NCI-H345 treated with DMSO at 0.1 percent for 48 hours (cell line): ENCODE measurements at regions not wholly inside any gene's neighbourhood (a gene's known extent, or its start where the extent isn't known, plus 50 kb on each side); places are given as distances from the start of the nearest gene placed in this dataset.

Experiments
- DNase-seq: peaks from one replicate; lab custom pipeline; 2025; ENCODE audit not compliant: unreplicated experiment; lab: John Stamatoyannopoulos, UW

DNA sequence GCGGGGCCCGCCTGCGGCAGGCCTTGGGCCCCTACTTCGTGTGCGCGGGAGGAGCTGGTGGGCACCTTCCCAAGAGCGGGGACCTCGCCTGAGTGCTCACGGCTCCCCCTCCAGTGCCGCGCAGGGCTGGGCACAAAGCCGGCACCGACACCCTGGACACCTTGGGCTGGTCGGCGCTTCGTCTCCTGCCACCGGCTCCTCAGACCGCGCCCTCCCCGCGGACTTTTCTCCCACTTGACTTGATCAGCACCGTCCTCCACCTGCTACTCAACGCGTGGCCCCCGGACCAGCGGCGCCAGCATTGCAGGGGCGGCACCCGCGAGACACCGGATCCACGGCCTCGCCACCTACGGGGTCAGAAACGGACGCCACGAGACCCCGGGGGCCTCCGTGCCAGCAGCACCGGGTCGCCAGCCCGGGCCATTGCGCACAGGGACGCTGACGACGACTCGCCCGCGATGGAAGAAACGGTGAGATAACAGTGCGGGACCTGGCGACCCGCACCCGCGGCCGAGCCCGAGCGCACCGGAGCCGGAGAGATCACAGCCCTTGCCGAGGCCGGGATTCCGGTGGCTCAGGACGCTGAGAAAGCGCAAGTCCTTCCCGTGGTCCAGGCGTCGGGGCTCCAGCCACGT, 154.2 kb downstream of the DLL1 start:
- DNase-seq = no peak

DNA sequence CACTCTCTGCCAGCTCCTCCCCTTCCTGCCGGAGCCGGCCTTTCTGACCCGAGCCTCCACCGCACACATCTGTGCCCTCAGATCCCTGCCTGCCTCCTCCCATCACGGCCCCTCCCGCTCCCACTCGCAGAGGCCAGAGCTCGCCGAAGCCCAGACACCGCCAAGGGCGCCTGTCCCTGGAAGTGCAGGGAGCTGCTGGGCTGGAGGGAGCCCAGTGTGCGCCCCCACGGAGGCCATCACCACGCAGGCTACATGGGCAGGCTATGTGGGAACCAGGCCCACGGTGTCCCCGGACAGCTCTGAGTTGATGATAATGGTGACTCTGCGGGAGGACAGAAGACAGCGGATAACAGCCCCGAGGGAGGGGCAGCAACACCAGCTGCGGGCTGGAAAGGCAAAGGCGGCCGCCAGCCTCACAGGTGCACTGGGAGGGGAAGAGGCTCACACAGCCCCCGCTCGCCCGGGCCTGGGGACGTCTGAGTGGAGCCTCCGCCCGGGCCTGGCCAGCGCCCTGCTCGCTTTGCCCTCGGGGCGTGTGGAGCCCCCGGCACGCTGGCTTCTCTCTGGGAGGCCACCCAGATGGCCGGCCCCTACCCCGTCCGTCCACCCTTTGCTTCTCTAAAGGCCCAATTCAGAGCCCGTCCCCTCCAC, 154.9 kb downstream of the DLL1 start:
- no peak for DNase-seq

DNA sequence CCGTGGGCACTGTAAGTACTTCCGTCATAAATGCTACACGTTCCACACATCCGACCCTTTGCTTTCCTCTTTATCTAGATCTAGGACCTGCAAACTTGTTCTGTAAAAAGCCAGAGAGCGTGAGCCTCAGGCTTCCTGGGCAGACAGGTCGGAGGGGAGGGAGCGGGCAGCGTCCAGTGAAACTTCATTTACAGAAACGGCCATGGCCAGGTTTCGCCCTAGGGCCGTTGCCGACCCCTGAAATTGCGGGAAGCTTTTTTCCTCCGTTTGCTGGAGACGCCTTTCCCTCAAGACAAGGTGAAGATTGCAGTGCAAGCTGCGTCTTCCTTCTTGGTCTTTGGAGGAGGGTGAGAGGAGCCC, 155.4 kb downstream of the DLL1 start:
- no peak for DNase-seq

DNA sequence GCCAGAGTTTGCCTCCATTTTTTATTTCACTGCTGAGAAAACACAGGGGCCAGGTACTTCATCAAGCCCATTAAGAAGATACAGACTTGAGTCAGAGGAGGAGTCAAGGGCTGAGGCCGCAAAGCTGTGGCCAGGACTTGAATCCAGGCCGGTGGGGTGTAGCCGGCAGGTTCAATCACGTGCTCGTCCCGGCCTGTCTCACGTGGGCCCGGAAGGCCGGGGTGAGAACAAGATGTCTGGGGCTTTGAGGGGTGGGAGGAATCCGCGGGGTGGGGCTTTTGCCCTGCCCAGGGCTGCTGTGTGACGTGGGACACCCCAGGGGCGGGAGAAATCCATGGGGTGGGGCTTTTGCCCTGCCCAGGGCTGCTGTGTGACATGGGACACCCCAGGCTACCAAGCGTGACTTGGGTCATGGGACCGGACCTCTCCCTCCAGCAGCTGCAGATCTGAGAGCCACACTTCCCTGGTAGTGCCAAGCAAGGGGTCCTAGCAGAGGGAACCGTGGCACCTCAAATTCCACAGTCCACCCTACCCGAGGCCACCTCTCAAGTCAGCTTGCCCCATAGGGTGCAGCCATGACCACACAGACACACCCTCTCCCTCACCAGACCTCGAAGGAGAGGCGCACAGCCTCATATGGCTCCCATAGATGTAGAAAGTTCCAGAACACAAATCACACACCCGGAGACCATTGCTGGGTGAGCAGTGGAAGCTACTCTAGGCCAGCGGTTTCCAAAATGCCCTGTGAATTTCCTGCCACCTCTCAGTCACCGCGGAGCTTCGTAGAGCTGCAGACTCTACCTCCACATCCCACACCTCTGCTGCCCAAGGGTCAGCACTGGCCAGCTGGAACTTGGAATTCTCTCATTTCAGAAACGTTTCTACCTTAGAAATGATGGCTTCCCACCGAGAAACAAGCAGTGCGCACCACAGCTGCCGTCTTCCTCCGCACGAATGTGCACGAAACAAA, 156.1 kb downstream of the DLL1 start:
- DNase-seq = no peak

DNA sequence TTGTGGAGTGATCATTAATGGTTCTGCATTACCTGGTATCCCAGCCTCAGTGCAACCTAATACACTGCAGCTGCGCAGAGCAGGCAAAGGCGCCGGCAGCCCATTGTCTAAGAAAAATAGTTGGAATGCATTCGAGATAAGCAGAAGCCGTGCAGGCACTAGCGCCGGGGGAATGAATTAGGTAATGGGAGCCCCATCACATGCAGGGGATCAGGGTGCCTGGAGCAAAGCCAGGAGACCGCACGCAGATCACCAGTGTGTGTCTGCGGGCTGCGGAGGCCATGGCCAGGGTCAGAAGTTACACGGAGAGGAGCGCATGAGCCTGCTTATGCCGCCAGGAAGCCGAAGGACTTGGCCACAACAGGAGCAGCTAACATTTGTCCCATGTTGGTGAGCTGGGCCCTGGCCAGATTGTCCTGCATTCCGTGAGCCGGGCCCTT, 156.8 kb downstream of the DLL1 start:
- DNase-seq = no peak

DNA sequence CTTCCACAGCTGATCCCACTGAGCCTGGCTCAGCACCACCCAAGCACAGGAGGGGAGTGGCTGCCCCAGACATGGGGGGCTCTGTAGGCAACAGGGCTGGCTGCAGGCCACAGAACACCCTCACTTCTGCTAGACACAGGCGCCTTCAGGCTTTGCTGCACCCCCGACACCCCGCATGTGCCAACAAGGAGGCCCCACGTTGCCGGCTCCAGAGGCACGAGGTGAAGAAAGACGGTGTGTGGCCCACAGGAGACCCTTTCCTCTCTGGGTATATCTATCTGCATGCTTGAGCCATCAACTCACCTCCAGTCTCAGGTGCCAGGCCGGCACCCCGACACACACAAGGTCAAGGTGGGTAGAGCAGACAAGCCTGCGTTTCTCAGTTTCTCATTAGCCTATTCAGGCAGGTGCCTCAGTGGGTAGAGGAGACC, 158.3 kb downstream of the DLL1 start:
- no peak for DNase-seq

- DNase-seq = no peak
Observed at GRCh38 chr6:170132011-170132521, 158.8 kb downstream of the DLL1 start.

- DNase-seq = no peak
Observed at GRCh38 chr6:170131351-170131750, 159.5 kb downstream of the DLL1 start.

DNA sequence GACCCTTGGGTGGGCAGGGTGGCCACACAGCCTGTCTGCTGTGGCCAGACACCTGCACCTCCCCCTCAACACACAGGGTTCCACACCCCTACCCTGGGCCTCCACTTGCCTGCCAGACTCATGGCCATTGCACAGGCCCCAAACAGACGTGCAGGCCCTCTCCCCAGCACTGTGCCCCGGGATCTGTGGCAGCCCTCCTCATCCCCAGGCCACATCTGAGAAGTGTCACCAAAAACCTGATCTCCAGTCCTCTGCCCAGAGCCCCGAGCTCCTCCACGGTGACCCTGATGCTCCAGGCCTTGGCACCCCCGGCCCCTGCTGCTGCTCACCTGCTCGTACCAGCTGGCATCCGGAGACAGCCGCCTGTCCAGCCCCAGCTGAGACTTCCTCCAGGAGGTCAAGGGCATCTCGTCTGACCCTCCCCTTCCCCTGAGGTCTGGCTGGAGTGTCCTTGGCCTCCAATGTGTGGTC, 160.1 kb downstream of the DLL1 start:
- no peak for DNase-seq

DNA sequence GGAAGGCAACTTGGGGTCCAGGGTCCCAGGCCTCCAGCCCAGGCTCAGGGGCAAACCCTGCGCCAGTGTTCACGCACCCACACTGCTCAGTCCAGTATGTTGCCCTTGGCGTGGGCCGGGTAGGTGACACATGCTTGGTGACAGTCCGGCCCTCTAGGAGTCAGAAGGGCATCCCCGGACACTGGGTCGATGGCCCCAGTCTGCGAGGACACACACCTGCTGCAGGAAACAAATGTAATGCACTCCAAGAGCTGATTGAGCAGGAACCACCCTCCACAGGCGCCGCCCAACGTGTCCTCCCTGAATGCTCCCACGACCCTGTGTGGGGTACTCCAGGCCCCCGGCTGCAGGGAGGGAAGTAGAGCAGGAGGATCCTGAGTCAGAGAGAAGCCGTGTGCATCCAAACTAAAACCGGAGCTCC, 160.7 kb downstream of the DLL1 start:
- DNase-seq = no peak

- DNase-seq = peak; percentile 90
Observed at GRCh38 chr6:170129691-170130171, 161.1 kb downstream of the DLL1 start.

DNA sequence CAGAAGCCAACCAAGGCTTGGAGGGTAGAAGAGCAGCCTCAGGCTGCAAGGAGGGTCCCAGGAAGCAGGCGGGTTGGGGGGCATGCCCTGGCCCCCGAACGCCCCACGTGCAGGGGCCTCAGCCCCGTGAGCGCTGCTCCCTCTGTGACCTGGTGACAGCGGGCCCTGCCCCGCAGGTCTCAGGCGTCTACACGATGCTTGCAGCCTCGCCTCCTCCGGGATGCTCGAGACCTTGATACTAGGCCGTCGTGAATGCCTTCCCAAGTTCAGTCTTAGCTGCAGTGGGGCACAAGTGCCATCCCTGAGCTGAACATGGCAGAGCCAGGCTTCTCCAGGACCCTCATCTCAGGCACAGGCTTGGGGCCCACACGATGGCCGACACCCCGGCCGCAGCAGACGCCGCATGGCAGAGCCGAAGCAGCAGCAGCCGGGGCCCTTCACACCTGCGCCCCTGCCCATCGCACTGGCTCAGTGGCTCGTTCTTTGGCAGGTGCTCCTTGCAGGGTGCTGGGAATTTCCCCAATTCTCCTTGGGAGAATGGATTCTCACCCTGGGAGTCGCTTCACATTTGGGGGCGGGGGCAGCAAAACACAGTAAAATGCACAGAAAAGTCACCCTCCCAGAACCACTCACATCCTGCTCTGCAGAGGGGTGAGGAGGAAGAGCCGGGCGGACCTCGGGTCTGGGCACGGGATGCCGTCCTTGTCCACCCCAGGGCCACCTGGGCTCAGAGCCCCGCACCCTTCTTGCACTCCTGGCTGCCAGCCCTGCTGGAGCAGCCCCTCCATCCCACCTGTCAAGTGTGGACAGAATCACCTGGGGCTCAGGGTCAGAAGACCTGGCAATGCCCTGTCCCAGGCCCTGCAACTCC, 161.8 kb downstream of the DLL1 start:
- DNase-seq = no peak

DNA sequence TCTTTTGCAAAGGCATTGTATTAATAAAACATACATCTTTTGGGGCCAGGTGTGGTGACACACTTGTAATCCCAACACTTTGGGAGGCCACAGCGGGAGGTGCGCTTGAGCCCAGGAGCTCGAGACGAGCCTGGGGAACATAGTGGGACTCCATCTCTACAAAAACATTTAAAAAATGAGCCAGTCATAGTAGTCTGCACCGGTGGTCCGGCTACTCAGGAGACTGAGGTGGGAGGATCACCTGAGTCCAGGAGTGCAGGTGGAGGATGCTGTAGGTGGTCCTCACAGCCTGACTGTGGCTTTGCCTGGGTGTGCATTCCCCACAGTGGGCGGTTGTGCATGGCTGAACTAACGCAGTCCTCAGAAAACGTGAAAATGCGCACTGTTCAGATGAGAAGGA, 162.5 kb downstream of the DLL1 start:
- DNase-seq = no peak

- no peak for DNase-seq
Observed at GRCh38 chr6:170127151-170127550, 163.7 kb downstream of the DLL1 start.

DNA sequence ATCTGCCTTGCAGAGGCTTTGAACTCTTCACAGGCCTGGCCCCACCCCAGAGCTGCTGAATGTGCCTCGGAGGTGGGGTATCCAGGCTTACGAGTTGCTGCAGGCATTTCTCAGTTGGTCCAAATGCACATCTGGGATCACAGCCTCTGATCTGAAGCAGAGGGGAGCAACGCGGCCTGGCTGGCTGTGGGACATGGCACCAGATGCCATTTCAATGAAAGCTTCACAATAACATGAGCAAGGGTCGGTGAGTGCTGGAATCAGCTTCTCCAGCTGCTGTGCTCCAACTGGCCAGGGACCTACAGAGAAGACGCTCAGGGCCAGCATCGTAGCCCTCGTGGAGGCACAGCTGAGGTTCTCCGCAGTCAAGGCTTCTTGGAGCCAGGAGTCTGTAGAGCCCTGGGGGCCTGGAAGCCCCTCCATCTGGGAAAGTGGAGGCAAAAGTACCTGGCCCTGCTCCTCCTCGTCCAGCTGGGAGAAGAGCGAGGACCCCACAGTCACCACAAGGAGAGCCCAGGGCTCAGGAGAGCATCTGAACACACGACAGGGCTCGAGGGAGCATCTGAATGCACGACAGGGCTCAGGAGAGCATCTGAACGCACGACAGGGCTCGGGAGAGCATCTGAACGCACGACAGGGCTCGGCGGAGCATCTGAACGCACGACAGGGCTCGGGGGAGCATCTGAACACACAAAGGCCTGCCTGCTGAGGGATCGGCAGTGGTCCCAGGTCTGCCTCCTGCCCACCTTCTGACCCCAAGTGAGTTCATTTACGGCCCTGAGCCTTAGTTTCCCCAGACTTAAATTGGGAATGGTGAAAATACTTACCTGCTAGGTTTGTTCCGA, 165.2 kb downstream of the DLL1 start:
- no peak for DNase-seq

GRCh38 chr6:170124836-170125235, 166.0 kb downstream of the DLL1 start:
- DNase-seq = no peak

DNA sequence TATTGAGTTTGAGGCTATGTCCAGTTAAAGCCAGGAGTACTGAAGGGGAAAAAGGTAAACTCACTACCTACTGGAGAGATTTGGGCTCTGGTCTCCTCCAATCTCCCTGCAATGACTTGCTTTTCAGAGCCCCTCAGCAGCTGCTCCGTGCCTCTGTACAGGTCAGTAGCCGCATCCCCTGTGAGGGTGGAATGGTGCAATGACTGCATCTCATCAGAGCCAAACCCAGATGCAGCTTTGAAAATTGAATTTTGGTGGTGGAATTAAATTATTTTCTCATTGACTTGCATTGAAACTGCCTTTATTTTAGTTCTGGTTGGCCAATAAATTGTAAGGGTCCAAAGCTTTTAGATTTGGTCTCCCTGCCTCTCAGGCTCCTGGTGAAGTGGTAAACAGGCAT, 166.7 kb downstream of the DLL1 start:
- no peak for DNase-seq

DNA sequence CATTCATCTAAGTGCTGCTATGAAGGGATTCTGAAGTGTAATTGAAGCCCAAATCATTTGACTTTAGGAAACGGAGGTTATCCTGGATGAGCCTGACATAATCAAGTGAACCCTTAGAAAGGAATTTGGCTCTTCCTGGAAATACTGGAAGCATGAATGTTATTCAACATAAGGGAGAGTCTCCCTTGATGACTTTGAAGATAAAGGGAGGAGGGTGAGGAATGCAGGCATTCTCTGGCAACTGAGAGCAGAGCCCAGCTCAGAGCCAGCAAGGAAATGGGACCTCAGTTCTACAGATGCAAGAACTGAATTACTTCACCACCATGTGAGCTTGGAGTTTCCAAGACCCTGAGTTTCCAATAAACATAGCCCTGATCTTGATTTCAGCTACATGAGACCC, 168.2 kb downstream of the DLL1 start:
- DNase-seq = no peak
